ENCODE measurements at regions not wholly inside any gene's neighbourhood (a gene's known extent, or its start where the extent isn't known, plus 50 kb on each side); places are given as distances from the start of the nearest gene placed in this dataset.

DNA sequence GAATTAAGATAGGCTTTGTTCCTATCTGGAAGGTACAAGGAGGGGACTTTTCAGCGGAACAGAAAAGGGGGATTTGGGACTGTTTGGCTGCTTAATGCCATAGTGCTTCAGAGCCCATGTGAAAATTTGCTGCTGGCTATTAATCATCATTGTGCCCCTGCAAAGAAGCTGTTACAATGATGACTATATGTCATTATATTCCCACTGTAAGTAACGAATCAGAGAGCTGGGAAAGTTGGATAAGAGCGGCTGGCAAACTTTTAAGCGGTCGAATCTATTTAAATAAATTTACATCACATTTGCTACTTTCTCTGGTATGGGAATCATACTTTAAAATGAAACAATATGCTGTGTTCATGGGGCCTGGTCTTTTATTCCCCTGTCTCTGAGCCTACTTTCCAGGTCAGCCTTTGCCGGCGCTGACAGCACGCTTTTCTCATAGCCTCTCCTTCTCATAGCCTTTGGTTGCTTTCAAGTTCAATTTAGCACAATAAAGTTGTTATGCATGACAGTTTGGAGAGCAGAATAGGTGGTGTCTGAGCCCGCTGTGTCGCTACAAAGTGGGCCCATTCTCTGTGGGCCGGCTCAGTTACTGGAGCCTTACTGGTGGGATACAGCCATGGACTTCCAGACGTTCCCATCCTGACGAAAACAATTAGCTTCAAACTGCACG lies 271.2 kb upstream of the TMEM161B start:
- no peak for TF ChIP-seq GATA2 (IDR thresholded peaks at IDR 0.05; ENCODE audit: low read depth, low read length)
- TF ChIP-seq GATA3 (IDR thresholded peaks at IDR 0.05; ENCODE audit: low read depth, low read length) = no peak
